ENCODE measurements at regions not wholly inside any gene's neighbourhood (a gene's known extent, or its start where the extent isn't known, plus 50 kb on each side); places are given as distances from the start of the nearest gene placed in this dataset.

- no peak for DNase-seq (ENCODE audit: low spot score)
Observed at GRCh38 chr10:124302951-124303505, 115.7 kb downstream of the OAT start.

- DNase-seq (ENCODE audit: low spot score) = no peak
Observed at GRCh38 chr10:124301736-124302135, 117.0 kb downstream of the OAT start.

GRCh38 chr10:124300735-124301134 lies 118.0 kb downstream of the OAT start:
- no peak for DNase-seq (ENCODE audit: low spot score)

- DNase-seq (ENCODE audit: low spot score) = no peak
Observed at GRCh38 chr10:124300224-124300623, 118.5 kb downstream of the OAT start.

- no peak for DNase-seq (ENCODE audit: low spot score)
Observed at GRCh38 chr10:124299696-124300095, 119.0 kb downstream of the OAT start.

- no peak for DNase-seq (ENCODE audit: low spot score)
Observed at GRCh38 chr10:124298891-124299290, 119.8 kb downstream of the OAT start.

- no peak for DNase-seq (ENCODE audit: low spot score)
Observed at GRCh38 chr10:124296813-124297788, 121.6 kb downstream of the OAT start.

GRCh38 chr10:124296121-124296812 lies 122.5 kb downstream of the OAT start:
- no peak for DNase-seq (ENCODE audit: low spot score)

GRCh38 chr10:124294811-124295770 lies 123.6 kb downstream of the OAT start:
- no peak for DNase-seq (ENCODE audit: low spot score)

- DNase-seq (ENCODE audit: low spot score) = no peak
Observed at GRCh38 chr10:124293616-124294449, 124.9 kb downstream of the OAT start.

- DNase-seq (ENCODE audit: low spot score) = no peak
Observed at GRCh38 chr10:124292911-124293615, 125.7 kb downstream of the OAT start.

GRCh38 chr10:124291001-124291701 lies 127.6 kb downstream of the OAT start:
- no peak for DNase-seq (ENCODE audit: low spot score)

GRCh38 chr10:124289851-124290795 lies 128.6 kb downstream of the OAT start:
- no peak for DNase-seq (ENCODE audit: low spot score)

- DNase-seq (ENCODE audit: low spot score) = no peak
Observed at GRCh38 chr10:124288928-124289850, 129.5 kb downstream of the OAT start.

GRCh38 chr10:124288486-124288885 lies 130.2 kb downstream of the OAT start:
- no peak for DNase-seq (ENCODE audit: low spot score)

- DNase-seq (ENCODE audit: low spot score) = no peak
Observed at GRCh38 chr10:124287791-124288190, 130.9 kb downstream of the OAT start.

- DNase-seq (ENCODE audit: low spot score) = no peak
Observed at GRCh38 chr10:124287071-124287685, 131.5 kb downstream of the OAT start.
